CD4-positive, alpha-beta T cell (primary cell): ENCODE measurements at regions not wholly inside any gene's neighbourhood (a gene's known extent, or its start where the extent isn't known, plus 50 kb on each side); places are given as distances from the start of the nearest gene placed in this dataset.

Source experiments
- ATAC-seq: fragments of 200-7000 bp; cut with Tn5 transposase; one replicate; pipeline ENCODE4 v1.10.0; 2022; ENCODE audit warnings: mild to moderate bottlenecking; ENCODE audit not compliant: poor library complexity
- CTCF ChIA-PET: fragments of 350-600 bp; sonication (Branson Sonifier 250); formaldehyde crosslinking; loops from one replicate; lab custom pipeline; 2021; ENCODE audit warnings: antibody characterized with exemption, inconsistent platforms; lab: Charles Lee
- POLR2A ChIA-PET: fragments of 350-600 bp; sonication (Branson Sonifier 250); formaldehyde crosslinking; loops from one replicate; lab custom pipeline; 2021; ENCODE audit warnings: antibody characterized with exemption, inconsistent platforms; lab: Charles Lee
- DNase-seq, 14 experiments: peaks; one replicate each; pipeline ENCODE4 v3.0.0-alpha.2; 2013 to 2020; ENCODE audit warnings: mixed read lengths in 2 of 14
- H3K27ac ChIP-seq, 2 donors: one replicate each; pipeline versions ENCODE4 v1.5.1 to v1.7.0; 2013; ENCODE audit warnings: low read length in 2 of 2, low read depth in 1 of 2, mild to moderate bottlenecking in 1 of 2
- H3K27me3 ChIP-seq, 2 experiments: 1 replicate in 1 of 2; 2 replicates in 1 of 2; pipeline versions ENCODE4 v1.6.1 to v1.7.0; 2013; ENCODE audit warnings: low read length in 2 of 2, control low read depth in 1 of 2, mild to moderate bottlenecking in 1 of 2, moderate library complexity in 1 of 2; ENCODE audit not compliant: insufficient read depth in 2 of 2, control insufficient read depth in 1 of 2
- H3K36me3 ChIP-seq: one replicate; pipeline ENCODE4 v1.6.1; 2013; ENCODE audit warnings: low read length, control low read depth; ENCODE audit not compliant: insufficient read depth
- H3K4me1 ChIP-seq: one replicate; pipeline ENCODE4 v1.6.1; 2013; ENCODE audit warnings: low read length, control low read depth; ENCODE audit not compliant: insufficient read depth
- H3K4me3 ChIP-seq: one replicate; pipeline ENCODE4 v1.5.1; 2013; ENCODE audit warnings: mild to moderate bottlenecking, low read length, moderate library complexity
- H3K9me3 ChIP-seq, 2 experiments: 1 replicate in 1 of 2; 2 replicates in 1 of 2; pipeline versions ENCODE4 v1.6.1 to v1.7.0; 2013; ENCODE audit warnings: low read length in 2 of 2, mild to moderate bottlenecking in 2 of 2, control low read depth in 1 of 2, moderate library complexity in 1 of 2; ENCODE audit not compliant: control insufficient read depth in 1 of 2, insufficient read depth in 1 of 2
- H3K27ac Mint-ChIP-seq: one replicate; pipeline ENCODE4 v1.8.0; 2020; ENCODE audit warnings: mixed read lengths
- H3K27me3 Mint-ChIP-seq: one replicate; pipeline ENCODE4 v1.8.0; 2021; ENCODE audit warnings: mixed read lengths
- H3K36me3 Mint-ChIP-seq: one replicate; pipeline ENCODE4 v1.8.0; 2021; ENCODE audit warnings: low read depth, mixed read lengths
- H3K4me1 Mint-ChIP-seq: one replicate; pipeline ENCODE4 v1.8.0; 2021; ENCODE audit warnings: low read depth, mixed read lengths
- H3K4me3 Mint-ChIP-seq: one replicate; pipeline ENCODE4 v1.8.0; 2020; ENCODE audit warnings: mild to moderate bottlenecking, mixed read lengths
- H3K9me3 Mint-ChIP-seq: one replicate; pipeline ENCODE4 v1.8.0; 2020; ENCODE audit warnings: mixed read lengths
- intact Hi-C, 2 experiments: fragments of 100-400 bp; cut with DNase I in 1 of 2; cut with micrococcal nuclease in 1 of 2; formaldehyde crosslinking; loops; one replicate each; pipeline versions ENCODE4 v1.15.1 to v1.9.0; 2023 to 2025; cut with DNase I, micrococcal nuclease
- TF ChIP-seq, protein P1 (sequence below): fragments of 200-600 bp; IDR thresholded peaks from one replicate; pipeline ENCODE4 v1.8.0; 2022; ENCODE audit warnings: antibody characterized with exemption, mild to moderate bottlenecking

DNA sequence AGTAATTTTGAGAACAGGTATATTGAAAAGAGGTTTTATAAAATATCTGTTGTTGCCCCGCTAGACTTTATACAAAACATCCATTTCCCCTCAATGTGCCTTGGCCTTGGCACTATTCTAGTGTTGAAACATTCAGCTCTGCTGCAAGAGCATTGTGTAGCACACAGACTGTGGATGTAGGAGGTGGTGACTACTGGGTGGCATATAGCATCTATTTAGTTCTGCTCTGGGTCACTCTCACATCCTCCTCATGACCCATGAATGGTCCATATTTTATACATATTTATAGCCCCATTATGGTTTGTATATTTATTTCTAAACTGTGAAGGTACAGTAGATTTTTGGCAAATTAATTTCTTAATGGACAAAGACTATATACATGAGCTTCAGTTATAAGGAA lies 1022.0 kb upstream of the CELF4 start:
- no peaks in the 10 kb centered on the region for H3K27me3 Mint-ChIP-seq
- no peak overlapping the region for H3K4me3 Mint-ChIP-seq
- Histone ChIP-seq H3K27me3 (no peaks in the 10 kb centered on the region), H3K4me3 (no peak overlapping the region), H3K27ac (no peak overlapping the region), H3K36me3 (no peaks in the 10 kb centered on the region), H3K4me1 (no peaks in the 10 kb centered on the region), H3K9me3 (no peaks in the 10 kb centered on the region)
- ChIA-PET CTCF (no interaction called here), POLR2A (no interaction called here)
- peaks cover 2% of the 10 kb centered on the region for H3K9me3 Mint-ChIP-seq
- TF ChIP-seq, protein P1, sequence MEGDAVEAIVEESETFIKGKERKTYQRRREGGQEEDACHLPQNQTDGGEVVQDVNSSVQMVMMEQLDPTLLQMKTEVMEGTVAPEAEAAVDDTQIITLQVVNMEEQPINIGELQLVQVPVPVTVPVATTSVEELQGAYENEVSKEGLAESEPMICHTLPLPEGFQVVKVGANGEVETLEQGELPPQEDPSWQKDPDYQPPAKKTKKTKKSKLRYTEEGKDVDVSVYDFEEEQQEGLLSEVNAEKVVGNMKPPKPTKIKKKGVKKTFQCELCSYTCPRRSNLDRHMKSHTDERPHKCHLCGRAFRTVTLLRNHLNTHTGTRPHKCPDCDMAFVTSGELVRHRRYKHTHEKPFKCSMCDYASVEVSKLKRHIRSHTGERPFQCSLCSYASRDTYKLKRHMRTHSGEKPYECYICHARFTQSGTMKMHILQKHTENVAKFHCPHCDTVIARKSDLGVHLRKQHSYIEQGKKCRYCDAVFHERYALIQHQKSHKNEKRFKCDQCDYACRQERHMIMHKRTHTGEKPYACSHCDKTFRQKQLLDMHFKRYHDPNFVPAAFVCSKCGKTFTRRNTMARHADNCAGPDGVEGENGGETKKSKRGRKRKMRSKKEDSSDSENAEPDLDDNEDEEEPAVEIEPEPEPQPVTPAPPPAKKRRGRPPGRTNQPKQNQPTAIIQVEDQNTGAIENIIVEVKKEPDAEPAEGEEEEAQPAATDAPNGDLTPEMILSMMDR: no peak
- no peak for ATAC-seq
- no peak overlapping the region for H3K27ac Mint-ChIP-seq
- H3K4me1 Mint-ChIP-seq: no peaks in the 10 kb centered on the region
- H3K36me3 Mint-ChIP-seq: no peaks in the 10 kb centered on the region
- intact Hi-C loops: no loop called here
- DNase-seq: no peak

DNA sequence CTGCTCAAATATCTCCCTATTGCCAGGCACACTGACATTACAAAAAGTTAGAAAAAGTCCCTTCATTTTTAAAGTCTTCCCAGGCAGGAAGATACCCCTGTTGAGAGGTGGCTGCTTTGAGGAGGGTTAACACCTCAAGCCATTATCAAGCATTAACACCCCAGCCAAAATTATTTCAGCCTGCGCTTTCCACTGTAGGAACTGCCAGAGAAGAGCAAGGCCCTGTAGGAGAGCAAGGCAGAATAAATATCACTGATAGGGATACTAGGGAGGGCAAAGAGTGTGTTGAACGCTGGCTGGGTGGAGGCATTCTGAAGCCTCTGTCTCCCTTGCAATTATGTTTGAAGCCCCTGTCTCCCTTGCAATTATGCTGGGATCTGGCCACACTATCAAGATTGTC lies 1020.7 kb upstream of the CELF4 start:
- Mint-ChIP-seq H3K36me3 (no peaks in the 10 kb centered on the region), H3K4me3 (no peak overlapping the region), H3K27ac (no peak overlapping the region), H3K27me3 (no peaks in the 10 kb centered on the region), H3K4me1 (no peaks in the 10 kb centered on the region), H3K9me3 (peaks cover 2% of the 10 kb centered on the region)
- H3K9me3 ChIP-seq: no peaks in the 10 kb centered on the region
- ChIA-PET POLR2A (no interaction called here), CTCF (no interaction called here)
- H3K4me3 ChIP-seq: no peak overlapping the region
- DNase-seq: no peak
- no peaks in the 10 kb centered on the region for H3K36me3 ChIP-seq
- TF ChIP-seq, protein P1: no peak
- no peaks in the 10 kb centered on the region for H3K4me1 ChIP-seq
- H3K27ac ChIP-seq: no peak overlapping the region
- ATAC-seq: no peak
- no peaks in the 10 kb centered on the region for H3K27me3 ChIP-seq
- intact Hi-C loops: no loop called here

GRCh38 chr18:38579764-38580163 lies 1014.2 kb upstream of the CELF4 start:
- no peak for DNase-seq
- H3K9me3 Mint-ChIP-seq: no peaks in the 10 kb centered on the region
- CTCF ChIA-PET: no interaction called here
- Histone ChIP-seq H3K4me1 (peaks cover 8% of the 10 kb centered on the region), H3K9me3 (no peaks in the 10 kb centered on the region), H3K27me3 (no peaks in the 10 kb centered on the region), H3K36me3 (no peaks in the 10 kb centered on the region), H3K4me3 (no peak overlapping the region), H3K27ac (no peak overlapping the region)
- POLR2A ChIA-PET: no interaction called here
- peaks cover 36% of the 10 kb centered on the region for H3K4me1 Mint-ChIP-seq
- TF ChIP-seq, protein P1: no peak
- ATAC-seq: no peak
- H3K36me3 Mint-ChIP-seq: no peaks in the 10 kb centered on the region
- H3K27me3 Mint-ChIP-seq: no peaks in the 10 kb centered on the region
- intact Hi-C loops: no loop called here
- no peak overlapping the region for H3K27ac Mint-ChIP-seq
- no peak overlapping the region for H3K4me3 Mint-ChIP-seq
